GM18868 (cell line): ENCODE measurements at regions not wholly inside any gene's neighbourhood (a gene's known extent, or its start where the extent isn't known, plus 50 kb on each side); places are given as distances from the start of the nearest gene placed in this dataset.
"Not testable (repeated sequence)": the region's sequence is repeated elsewhere in the genome, so short reads cannot be mapped to it uniquely, and the experiment has no call there.

Experiments
- ATAC-seq: cut with Tn5 transposase; IDR thresholded peaks from one replicate; pipeline ENCODE4 v1.9.1; 2021; ENCODE audit warnings: mild to moderate bottlenecking, moderate library complexity; ENCODE audit not compliant: unreplicated experiment

DNA sequence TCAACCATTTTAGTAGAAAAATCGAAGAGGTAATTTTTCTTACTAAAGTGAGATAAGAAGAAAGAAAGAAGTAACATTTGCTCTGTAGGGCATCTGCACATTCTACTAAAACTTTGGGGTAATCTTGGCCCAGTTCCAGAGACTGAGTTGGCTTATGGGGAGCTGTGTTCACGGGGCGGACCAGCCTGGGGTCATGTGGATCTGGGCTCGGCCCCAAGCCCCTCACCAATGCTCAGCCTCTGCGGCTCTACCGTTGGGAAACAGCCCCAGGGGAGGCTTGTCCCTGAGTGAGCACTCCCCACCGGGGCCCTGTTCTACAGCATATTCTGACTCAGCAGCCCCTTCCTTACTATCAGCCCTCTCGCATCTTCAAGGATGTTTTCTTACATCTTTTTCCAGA, 132.3 kb downstream of the RTP5 start:
- no peak for ATAC-seq

- ATAC-seq, result no peak
Measured at GRCh38 chr2:242002944-242003343, 133.4 kb downstream of the RTP5 start.

DNA sequence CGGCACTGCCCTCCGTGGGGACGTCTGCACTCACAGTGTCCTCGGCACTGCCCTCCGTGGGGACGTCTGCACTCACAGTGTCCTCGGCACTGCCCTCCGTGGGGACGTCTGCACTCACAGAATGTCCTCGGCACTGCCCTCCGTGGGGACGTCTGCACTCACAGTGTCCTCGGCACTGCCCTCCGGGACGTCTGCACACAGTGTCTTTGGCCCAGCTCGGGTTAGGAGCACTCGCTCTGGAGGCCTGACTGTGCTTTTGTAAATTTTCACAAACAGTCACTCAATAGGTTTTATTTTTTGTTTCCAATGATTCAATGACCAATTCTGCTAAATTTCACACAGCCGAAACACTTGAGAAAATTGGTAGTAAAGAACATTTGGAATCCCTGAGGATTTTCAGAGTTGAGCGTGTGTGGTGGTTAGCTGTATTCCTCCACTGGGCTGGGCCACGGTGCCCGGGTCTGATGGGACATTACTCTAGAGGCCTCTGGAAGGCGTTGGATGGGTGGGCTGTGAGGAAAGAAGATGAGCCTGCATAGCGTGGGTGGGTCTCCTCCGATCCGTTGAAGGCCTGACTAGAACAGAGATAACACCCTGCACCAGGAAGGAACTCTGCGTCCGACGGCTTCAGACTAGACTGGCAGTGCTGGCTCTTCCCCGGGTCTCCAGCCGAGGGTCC, 134.8 kb downstream of the RTP5 start:
- no peak for ATAC-seq

DNA sequence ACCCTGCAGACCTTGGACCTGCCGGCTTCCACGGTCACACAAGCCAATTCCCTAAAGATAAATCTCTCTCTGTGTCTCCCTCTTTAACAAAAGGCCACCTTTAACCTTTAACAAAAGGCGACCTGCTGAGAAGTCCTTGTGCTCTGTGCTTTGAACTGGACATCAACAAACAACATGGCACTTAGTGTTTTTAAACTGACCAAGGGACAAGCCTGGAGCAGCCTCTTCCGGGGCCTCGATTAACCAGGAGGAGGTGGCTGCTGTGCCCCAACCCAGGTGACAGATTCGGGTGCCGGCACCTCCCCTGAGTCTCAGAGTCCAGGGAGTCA, 135.3 kb downstream of the RTP5 start:
- no peak for ATAC-seq

DNA sequence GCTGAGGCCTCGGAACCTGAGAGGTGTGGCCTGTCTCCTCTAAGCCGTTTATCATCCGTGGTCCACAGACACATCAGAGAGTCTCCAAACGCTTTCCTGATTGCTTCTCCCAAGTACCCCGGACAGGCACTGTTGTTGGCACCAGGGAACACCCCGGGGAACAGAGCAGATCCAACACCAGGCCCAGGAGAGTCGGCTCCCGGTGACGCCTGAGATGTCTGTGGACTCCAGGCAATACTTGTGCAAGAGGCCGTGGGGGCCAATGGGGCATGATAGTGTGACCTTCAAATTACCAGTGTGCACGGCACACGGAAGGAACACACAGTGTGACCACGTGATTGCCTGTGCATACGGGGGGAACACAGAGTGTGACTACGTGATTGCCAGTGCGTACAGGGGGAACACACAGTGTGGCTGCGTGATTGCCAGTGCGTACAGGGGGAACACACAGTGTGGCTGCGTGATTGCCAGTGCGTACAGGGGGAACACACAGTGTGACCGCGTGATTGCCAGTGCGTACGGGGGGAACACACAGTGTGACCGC, 136.6 kb downstream of the RTP5 start:
- ATAC-seq, result not testable (repeated sequence)

GRCh38 chr2:242008908-242009307, 139.4 kb downstream of the RTP5 start:
- ATAC-seq, result not testable (repeated sequence)

GRCh38 chr2:242009846-242010245, 140.3 kb downstream of the RTP5 start:
- not testable (repeated sequence) for ATAC-seq

- ATAC-seq, result not testable (repeated sequence)
Measured at GRCh38 chr2:242010252-242011166, 141.0 kb downstream of the RTP5 start.

GRCh38 chr2:242011167-242011513, 141.6 kb downstream of the RTP5 start:
- no peak for ATAC-seq

DNA sequence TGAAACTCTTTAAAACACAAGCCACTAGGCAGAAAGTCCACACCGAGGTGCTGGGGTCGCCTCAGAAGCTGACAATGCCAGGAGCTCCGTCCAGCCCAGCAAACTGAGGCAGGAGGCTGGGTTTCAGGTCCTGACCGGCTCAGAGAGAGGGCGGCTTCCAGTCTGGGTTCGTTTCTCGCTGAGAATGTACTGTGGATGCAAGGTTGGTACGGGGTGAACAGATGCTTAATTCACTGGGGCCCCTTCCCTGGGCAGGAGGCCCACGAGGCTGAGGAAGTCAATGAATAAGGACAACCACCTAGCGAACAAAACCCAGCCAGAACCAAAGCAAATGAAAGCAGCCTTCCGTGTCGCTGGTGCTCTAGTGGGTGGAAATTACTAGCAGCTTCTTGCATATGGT, 142.0 kb downstream of the RTP5 start:
- ATAC-seq, result no peak

GRCh38 chr2:242011991-242012764, 142.6 kb downstream of the RTP5 start:
- no peak for ATAC-seq

GRCh38 chr2:242012956-242013764, 143.6 kb downstream of the RTP5 start:
- no peak for ATAC-seq

- ATAC-seq, result no peak
Measured at GRCh38 chr2:242013771-242014170, 144.2 kb downstream of the RTP5 start.

GRCh38 chr2:242015108-242016065, 145.9 kb downstream of the RTP5 start:
- ATAC-seq, result no peak

- ATAC-seq, result no peak
Measured at GRCh38 chr2:242017086-242017485, 147.6 kb downstream of the RTP5 start.

GRCh38 chr2:242018416-242018815, 148.9 kb downstream of the RTP5 start:
- not testable (repeated sequence) for ATAC-seq

DNA sequence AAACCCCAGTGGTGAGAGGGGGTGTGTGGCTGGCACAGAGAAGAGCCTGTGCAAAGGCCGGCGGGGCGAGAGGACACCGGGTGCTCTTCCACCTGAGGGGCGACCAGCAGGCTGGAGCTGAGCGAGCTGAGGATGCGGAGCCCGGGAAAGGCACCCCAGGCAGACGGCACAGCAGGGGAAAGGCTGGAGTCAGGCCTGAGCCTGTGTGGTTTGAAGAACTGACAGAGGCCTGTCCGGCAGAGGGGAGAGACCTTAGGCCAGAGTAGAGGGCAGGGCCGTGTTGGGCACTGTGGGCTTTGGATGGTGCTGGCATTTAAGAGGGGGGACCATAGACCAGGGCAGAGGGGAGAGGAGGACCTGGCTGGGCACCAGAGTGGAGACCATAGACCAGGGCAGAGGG, 149.8 kb downstream of the RTP5 start:
- no peak for ATAC-seq

- ATAC-seq, result no peak
Measured at GRCh38 chr2:242020196-242021004, 150.9 kb downstream of the RTP5 start.
